ENCODE measurements at regions not wholly inside any gene's neighbourhood (a gene's known extent, or its start where the extent isn't known, plus 50 kb on each side); places are given as distances from the start of the nearest gene placed in this dataset.

DNA sequence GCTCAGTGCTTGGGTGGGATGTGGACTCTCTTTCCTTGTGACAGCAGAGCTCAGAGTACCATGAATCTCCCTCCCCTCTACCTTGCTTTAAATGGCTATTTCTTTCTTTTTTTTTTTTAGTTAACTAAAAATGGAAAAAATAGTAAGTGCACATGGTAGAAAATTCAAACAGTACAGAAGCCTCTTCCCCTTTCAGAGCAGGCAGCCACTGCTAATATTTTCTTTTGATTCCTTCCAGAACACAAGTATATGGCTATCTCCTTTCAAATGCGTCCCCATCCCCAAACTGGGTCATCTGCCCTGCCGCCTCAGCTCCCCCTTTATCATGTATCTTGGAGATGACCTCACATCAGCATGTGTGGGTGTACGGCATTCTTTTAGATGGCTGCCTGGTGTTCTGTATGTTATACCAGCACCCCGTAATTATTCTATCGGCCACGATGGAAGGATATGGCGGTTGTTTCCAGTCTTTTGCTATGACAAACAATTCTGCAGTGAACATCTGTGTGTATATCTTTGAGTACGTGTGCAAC is 70.5 kb upstream of the DLX2 start:
- DNase-seq (ENCODE audit: low read depth in 2 of 2), result no peak
- Histone ChIP-seq H3K27ac (ENCODE audit: insufficient read depth, low read length) (no peak overlapping the region), H3K9ac (ENCODE audit: insufficient read depth, low read length) (no peak overlapping the region), H2AFZ (ENCODE audit: low read length) (no peak overlapping the region), H3K4me3 (replicated peaks in 1 of 4; ENCODE audit: control extremely low read depth in 1 of 4, insufficient read depth in 1 of 4, low read depth in 3 of 4, low read length in 4 of 4) (peak overlapping the region in 2 of 4 experiments; percentile 63 to 73), H3K4me2 (ENCODE audit: extremely low read depth, insufficient read depth, low read length) (no peak overlapping the region), H3K4me1 (ENCODE audit: control insufficient read depth, extremely low read depth, insufficient read depth, low read length) (no peaks in the 10 kb centered on the region), H4K20me1 (ENCODE audit: control insufficient read depth, extremely low read depth, insufficient read depth, low read length) (no peaks in the 10 kb centered on the region), H3K36me3 (ENCODE audit: control insufficient read depth, insufficient read depth, low read length) (no peaks in the 10 kb centered on the region), H3K27me3 (ENCODE audit: control insufficient read depth, insufficient read depth, low read length) (no peaks in the 10 kb centered on the region), H3K79me2 (ENCODE audit: control insufficient read depth, insufficient read depth, low read length) (no peaks in the 10 kb centered on the region), H3K9me3 (ENCODE audit: control insufficient read depth, insufficient read depth, low read depth, low read length) (no peaks in the 10 kb centered on the region)
- TF ChIP-seq, protein P1, sequence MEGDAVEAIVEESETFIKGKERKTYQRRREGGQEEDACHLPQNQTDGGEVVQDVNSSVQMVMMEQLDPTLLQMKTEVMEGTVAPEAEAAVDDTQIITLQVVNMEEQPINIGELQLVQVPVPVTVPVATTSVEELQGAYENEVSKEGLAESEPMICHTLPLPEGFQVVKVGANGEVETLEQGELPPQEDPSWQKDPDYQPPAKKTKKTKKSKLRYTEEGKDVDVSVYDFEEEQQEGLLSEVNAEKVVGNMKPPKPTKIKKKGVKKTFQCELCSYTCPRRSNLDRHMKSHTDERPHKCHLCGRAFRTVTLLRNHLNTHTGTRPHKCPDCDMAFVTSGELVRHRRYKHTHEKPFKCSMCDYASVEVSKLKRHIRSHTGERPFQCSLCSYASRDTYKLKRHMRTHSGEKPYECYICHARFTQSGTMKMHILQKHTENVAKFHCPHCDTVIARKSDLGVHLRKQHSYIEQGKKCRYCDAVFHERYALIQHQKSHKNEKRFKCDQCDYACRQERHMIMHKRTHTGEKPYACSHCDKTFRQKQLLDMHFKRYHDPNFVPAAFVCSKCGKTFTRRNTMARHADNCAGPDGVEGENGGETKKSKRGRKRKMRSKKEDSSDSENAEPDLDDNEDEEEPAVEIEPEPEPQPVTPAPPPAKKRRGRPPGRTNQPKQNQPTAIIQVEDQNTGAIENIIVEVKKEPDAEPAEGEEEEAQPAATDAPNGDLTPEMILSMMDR (conservative IDR thresholded peaks at IDR 0.05 in 1 of 2, IDR thresholded peaks at IDR 0.05 in 1 of 2; ENCODE audit: low read depth in 1 of 2, low read length in 2 of 2), result no peak
- TF ChIP-seq EZH2 (IDR thresholded peaks at IDR 0.05; ENCODE audit: low read length, missing control alignments), result no peak

DNA sequence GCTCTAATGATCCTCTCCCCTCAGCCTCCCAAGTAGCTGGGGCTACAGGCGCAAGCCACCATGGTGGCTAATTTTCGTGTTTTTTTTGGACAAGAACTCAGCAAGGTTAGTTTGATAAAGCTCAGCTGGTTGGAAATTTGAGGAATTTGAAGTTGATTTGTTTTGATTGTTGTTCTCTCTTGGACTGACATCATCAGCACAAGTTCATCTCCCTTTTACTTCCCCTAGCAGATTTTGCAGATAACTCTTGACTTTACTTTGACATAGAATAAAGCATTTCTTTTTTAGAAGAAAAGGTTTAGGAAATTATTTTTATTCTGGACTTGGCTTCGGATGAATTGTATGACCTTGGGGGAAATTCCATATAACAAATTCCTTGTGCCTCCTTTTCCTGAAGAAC is 74.9 kb upstream of the DLX2 start:
- H3K4me3 ChIP-seq (replicated peaks in 1 of 4; ENCODE audit: control extremely low read depth in 1 of 4, insufficient read depth in 1 of 4, low read depth in 3 of 4, low read length in 4 of 4), result no peak overlapping the region
- no peaks in the 10 kb centered on the region for H3K9me3 ChIP-seq (ENCODE audit: control insufficient read depth, insufficient read depth, low read depth, low read length)
- H3K4me1 ChIP-seq (ENCODE audit: control insufficient read depth, extremely low read depth, insufficient read depth, low read length), result no peaks in the 10 kb centered on the region
- H3K27ac ChIP-seq (ENCODE audit: insufficient read depth, low read length), result no peak overlapping the region
- no peak overlapping the region for H2AFZ ChIP-seq (ENCODE audit: low read length)
- H3K27me3 ChIP-seq (ENCODE audit: control insufficient read depth, insufficient read depth, low read length), result no peaks in the 10 kb centered on the region
- H3K79me2 ChIP-seq (ENCODE audit: control insufficient read depth, insufficient read depth, low read length), result no peaks in the 10 kb centered on the region
- TF ChIP-seq EZH2 (IDR thresholded peaks at IDR 0.05; ENCODE audit: low read length, missing control alignments), result no peak
- TF ChIP-seq, protein P1 (conservative IDR thresholded peaks at IDR 0.05 in 1 of 2, IDR thresholded peaks at IDR 0.05 in 1 of 2; ENCODE audit: low read depth in 1 of 2, low read length in 2 of 2), result no peak
- H3K4me2 ChIP-seq (ENCODE audit: extremely low read depth, insufficient read depth, low read length), result no peak overlapping the region
- no peaks in the 10 kb centered on the region for H3K36me3 ChIP-seq (ENCODE audit: control insufficient read depth, insufficient read depth, low read length)
- DNase-seq (ENCODE audit: low read depth in 2 of 2), result no peak
- H4K20me1 ChIP-seq (ENCODE audit: control insufficient read depth, extremely low read depth, insufficient read depth, low read length), result no peaks in the 10 kb centered on the region
- H3K9ac ChIP-seq (ENCODE audit: insufficient read depth, low read length), result no peak overlapping the region

DNA sequence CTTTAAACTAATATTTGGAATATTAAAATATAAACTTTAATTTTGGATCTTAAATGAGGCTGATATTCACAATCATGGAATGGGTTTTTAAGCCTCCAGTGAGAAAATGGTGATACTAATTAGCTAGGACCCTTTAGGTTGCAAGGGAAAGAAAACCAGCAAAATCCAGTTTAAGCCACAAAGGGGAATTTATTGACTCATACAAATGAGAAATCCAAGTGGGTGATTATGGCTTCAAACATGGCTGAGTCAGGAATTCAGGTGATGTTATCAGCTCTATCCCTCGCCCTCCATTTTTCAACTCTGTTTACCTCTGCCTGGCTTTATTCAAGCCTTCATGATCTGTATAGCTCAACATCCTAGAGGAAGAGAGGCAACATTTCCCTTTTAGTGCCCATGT is 75.3 kb upstream of the DLX2 start:
- no peaks in the 10 kb centered on the region for H3K4me1 ChIP-seq (ENCODE audit: control insufficient read depth, extremely low read depth, insufficient read depth, low read length)
- H3K4me3 ChIP-seq (replicated peaks in 1 of 4; ENCODE audit: control extremely low read depth in 1 of 4, insufficient read depth in 1 of 4, low read depth in 3 of 4, low read length in 4 of 4), result no peak overlapping the region
- no peaks in the 10 kb centered on the region for H3K79me2 ChIP-seq (ENCODE audit: control insufficient read depth, insufficient read depth, low read length)
- H2AFZ ChIP-seq (ENCODE audit: low read length), result no peak overlapping the region
- H3K27ac ChIP-seq (ENCODE audit: insufficient read depth, low read length), result no peak overlapping the region
- DNase-seq (ENCODE audit: low read depth in 2 of 2), result peak in 1 of 2 donors; percentile 85
- TF ChIP-seq, protein P1 (conservative IDR thresholded peaks at IDR 0.05 in 1 of 2, IDR thresholded peaks at IDR 0.05 in 1 of 2; ENCODE audit: low read depth in 1 of 2, low read length in 2 of 2), result no peak
- no peak for TF ChIP-seq EZH2 (IDR thresholded peaks at IDR 0.05; ENCODE audit: low read length, missing control alignments)
- H3K4me2 ChIP-seq (ENCODE audit: extremely low read depth, insufficient read depth, low read length), result no peak overlapping the region
- H3K9me3 ChIP-seq (ENCODE audit: control insufficient read depth, insufficient read depth, low read depth, low read length), result no peaks in the 10 kb centered on the region
- H4K20me1 ChIP-seq (ENCODE audit: control insufficient read depth, extremely low read depth, insufficient read depth, low read length), result no peaks in the 10 kb centered on the region
- no peaks in the 10 kb centered on the region for H3K27me3 ChIP-seq (ENCODE audit: control insufficient read depth, insufficient read depth, low read length)
- no peak overlapping the region for H3K9ac ChIP-seq (ENCODE audit: insufficient read depth, low read length)
- no peaks in the 10 kb centered on the region for H3K36me3 ChIP-seq (ENCODE audit: control insufficient read depth, insufficient read depth, low read length)
